ENCODE measurements at regions not wholly inside any gene's neighbourhood (a gene's known extent, or its start where the extent isn't known, plus 50 kb on each side); places are given as distances from the start of the nearest gene placed in this dataset.

DNA sequence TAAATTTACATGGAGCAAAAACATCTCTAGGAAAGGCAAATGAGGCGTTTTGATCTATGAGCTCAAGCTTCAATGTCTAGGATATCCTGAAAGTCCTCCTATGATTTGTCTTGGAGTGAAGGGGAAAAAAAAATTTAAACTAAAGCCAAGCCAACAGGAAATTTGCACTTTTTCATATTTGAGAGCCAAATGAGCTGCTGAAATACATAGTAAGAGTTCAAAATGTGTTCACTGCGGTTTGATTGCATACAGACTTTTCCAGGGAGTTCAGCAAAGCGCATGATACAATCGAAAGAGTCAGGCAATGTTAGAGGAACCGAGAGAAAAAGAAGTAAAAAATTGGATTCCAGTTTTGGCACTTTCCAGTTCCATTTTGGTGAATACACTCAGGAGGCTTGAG lies 633.4 kb upstream of the MGMT start:
- DNase-seq: no peak

DNA sequence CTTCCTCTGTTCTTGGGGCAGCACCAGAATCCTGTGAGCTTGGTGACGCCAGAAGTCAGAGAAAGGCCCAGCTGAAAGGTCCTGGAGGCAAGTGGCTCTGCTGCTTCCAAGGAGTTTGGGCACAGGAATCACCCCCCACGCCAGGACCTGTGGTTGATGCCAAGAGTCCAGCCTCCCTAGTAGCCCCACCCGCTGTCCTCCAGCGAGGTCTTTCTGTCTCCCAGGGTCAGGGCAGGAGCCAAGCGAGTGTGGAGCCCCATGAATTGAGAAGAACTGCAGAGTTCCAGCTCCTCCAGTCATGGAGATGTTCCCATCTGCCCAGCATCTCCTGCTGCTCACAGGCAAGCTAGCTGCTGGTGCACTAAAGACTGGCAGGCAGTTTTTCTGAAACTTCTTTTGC lies 631.7 kb upstream of the MGMT start:
- DNase-seq: no peak

DNA sequence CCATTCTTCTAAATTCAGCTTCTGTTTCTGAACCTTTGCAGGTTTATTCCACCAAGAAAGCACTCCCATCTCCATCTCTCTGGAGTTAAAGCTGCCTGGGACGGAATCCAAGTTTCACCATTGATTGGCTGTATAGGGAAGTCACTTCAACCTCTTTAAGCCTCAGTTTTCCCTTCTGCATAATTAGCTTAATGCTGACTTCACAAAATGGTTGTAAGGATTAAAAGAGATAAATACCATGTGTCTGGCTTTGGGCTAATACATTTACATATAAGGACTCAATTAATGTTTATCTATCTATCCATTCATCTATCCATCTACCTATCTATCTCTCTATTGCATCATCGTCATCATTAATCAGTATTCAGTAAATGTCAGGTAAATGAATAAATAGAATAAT lies 629.6 kb upstream of the MGMT start:
- no peak for DNase-seq

DNA sequence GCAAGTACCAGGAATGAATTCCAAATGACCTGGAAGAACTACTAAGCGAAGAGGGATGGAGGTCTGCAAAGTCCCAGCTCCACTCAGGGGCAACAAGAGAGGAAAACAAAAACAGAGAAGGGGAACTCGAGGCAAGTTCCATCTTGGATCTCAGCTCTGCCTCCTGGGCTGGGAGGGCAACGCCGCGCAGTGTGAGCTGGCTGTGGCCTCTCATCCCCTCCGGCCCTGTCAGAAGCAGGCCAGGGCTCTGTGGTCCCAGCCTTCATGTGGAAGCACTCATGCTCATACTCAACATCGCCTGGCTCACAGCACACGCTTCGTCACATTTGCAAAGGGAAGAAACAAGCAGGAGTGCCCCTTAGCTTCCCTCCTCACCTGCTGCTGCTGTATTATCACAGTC lies 627.9 kb upstream of the MGMT start:
- no peak for DNase-seq

DNA sequence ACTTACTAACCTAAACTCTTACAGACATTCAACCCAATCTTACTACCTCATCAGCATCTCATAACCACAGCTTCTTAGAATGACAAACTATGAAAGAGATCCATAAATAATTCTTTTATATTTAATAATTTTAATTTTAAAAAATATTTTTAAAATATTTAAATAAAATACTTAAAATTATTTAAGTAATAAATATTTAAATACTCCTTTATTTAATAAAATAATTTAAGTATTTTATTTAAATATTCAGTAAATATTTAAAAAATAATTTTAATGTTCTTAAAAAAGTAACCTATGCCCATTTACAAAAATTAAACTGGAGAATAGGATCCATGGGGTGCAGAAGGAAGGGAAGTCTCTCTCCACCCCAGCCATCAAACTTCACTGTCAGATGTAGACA lies 627.3 kb upstream of the MGMT start:
- DNase-seq: no peak

GRCh38 chr10:128843972-128844371 lies 623.1 kb upstream of the MGMT start:
- DNase-seq: no peak

- DNase-seq: no peak
Measured at GRCh38 chr10:128846927-128847326, 620.1 kb upstream of the MGMT start.

DNA sequence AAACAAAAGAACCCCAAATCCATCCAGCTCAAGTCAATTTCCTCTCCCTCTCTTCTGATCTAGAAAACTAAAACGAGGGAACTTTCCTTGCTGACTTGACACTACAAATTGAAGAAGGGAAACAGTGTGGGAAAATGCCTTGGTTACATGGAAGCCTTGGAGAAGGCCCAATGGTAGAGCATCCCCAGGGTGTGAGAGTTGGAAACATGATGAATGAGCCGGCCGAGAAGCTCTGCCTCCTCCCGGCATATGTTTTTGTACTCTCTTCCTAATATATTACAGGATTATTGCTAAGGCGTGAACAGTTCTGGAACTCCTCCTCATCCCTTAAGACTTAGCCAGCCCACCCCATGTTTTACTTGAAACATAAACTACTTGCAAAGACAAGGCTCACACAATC lies 618.2 kb upstream of the MGMT start:
- DNase-seq: no peak

- DNase-seq: no peak
Measured at GRCh38 chr10:128850647-128851046, 616.4 kb upstream of the MGMT start.

DNA sequence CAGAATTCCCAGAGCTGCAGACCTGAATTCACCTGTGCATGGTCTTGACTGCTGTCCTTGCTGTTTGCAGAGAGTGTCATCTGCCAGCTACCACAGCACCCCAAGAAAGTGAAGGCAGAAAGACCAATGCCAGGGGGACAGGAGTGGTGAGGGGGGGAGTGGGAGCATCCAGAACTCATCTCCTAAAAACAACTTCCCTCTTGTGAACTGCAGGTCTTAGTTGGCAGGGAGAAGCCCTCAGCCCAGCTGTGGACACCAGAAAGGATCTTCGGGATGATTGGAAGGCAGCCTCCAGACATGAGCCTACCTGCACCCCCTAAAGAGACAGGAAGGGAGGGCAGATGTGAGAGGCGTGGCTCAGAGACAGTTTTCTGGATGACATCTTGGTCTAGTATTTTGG lies 615.8 kb upstream of the MGMT start:
- no peak for DNase-seq

DNA sequence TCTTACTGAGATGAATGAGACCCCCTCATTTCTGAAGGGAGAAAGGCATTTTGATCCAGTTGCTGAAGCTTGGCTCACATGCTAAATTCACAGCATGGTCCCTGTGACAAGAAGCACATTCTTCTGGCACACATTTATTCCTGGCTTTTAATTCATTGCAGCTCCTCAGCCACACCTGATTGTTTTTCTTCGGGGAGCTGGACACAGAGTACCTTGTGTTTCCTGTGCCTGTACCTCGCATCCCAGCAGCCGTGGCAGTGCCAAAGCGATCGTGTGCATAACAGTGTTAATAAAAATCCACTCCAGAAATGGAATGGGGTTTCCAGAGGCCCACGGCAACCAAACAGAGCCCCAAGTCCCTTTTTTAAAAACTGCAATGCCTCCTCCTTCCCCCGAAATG lies 615.3 kb upstream of the MGMT start:
- DNase-seq: no peak

- no peak for DNase-seq
Measured at GRCh38 chr10:128852449-128852848, 614.6 kb upstream of the MGMT start.

DNA sequence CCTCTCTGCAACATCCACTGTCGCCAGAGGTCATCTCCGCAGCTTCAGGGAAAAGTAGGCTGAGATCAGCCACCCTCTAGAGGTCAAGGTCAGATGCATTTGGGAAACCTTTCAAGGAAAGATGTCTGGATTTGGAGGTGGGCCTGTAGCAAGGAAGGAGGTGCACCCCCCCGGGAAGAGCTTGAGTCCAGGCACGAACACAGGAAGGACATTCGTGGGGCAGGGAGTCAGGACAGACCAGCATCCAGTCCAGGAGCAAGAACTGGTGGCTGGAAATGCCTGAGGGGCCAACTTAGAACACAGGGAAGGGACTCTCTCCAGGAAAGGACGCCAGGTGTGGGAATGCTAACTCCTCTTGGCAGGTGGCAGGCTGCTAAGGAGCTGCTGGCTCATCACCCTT lies 614.1 kb upstream of the MGMT start:
- no peak for DNase-seq

DNA sequence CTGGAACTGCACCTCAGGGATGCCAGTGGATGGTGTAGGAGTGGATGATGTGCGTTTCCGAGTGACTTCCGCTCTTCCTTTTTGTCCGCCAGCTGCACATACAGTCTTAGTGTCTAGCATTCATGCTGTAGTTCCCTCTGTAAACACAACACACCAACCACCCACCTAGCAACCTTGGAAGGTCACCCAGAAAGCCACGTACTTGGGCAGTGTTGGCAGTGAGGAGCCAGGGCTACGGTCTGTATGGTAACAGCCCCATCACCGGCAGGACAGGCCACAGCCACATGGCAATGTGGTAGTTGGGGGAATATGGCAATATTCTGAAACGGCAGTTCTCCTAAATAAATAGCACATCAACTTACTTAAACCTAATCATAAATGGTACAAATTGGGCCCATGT lies 613.5 kb upstream of the MGMT start:
- no peak for DNase-seq

GRCh38 chr10:128854204-128854603 lies 612.8 kb upstream of the MGMT start:
- no peak for DNase-seq

DNA sequence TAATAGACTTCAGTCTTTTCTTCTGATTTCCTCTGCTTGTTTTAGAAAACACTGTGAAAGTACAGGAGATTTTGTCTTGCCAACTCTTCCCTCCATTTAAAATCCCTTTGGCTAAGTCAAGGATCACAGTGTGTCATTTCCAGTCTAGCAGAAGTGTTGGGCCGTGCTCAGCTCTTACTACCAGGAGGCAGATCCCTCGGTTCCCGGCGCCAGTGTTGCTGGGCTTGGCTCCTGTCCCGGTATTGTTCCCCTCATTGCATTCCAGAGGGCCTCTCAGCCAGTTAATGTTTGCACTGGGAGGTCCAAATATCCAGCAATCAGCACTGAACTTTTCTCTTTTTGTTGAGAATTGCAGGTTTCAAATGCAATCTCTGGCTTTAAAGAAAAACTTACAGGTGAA lies 612.1 kb upstream of the MGMT start:
- no peak for DNase-seq

DNA sequence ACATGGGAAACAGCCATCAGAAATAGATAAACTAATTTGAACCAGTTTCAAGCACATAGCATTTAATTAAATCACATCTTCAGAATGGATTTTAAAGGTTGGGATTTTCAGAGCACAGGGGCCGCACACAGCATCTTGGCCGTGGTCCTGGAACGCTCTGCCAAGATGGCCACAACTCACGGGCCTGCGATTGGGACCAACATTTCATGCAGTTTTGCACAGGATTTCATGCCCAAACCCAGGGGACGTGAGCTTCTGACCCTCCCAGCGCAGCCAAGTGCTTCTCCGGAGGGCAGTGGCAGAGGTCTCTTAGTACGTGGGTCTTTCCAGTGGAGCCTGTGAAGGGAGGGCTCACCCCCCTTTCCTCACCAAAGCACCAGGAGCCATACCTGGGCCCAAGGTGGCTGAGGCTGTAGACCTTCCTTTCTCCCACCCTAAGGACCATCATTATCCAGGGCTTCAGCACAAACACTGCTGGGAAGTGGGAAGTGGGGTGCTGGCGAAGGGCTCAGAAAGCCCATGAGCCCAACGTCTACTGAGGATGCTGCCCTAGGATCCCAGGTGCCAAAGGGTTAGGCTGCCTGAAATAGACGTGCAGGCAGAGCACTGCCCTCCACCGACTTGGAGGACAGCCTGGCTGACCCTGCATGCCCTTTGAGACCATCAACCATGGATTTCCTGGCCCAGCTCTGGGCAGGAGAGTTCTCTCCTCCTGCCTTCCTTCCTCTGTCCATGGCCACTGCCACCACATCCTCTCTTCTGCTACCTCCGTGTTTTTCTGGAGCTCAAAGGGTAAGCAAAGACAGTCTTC lies 611.2 kb upstream of the MGMT start:
- no peak for DNase-seq

DNA sequence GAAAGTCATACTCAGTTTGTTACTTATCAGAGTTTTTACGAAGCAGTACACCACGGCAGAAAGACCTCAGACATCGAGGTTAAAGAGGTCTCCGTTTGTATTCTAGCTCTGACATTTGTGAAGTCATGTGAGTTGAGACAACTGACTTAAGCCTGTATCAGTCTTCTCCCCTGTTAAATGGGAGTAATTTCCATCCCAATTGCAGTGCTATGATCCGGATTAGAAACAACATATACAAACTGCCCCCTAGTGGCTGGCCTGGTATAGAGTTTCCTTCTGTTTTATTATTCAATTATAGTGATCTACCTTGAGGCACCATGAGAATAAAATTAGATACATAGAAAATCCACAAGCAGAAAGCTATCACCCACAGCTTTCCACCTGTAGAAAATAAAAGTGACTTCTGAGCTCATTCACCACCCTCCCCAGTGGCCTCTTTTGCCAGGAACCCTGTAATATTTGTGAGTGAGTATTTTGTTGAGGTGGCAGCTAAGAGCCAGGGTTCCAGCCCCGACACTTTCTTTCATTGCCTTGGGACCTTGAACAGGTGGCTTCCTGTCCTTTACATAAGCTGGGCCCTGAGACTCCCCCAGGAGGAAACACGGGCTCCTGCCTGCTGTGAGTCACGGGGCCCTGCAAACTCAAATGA lies 607.2 kb upstream of the MGMT start:
- no peak for DNase-seq

- DNase-seq: no peak
Measured at GRCh38 chr10:128860574-128860973, 606.5 kb upstream of the MGMT start.

GRCh38 chr10:128861018-128861901 lies 605.8 kb upstream of the MGMT start:
- DNase-seq: no peak

GRCh38 chr10:128863411-128863810 lies 603.6 kb upstream of the MGMT start:
- no peak for DNase-seq

DNA sequence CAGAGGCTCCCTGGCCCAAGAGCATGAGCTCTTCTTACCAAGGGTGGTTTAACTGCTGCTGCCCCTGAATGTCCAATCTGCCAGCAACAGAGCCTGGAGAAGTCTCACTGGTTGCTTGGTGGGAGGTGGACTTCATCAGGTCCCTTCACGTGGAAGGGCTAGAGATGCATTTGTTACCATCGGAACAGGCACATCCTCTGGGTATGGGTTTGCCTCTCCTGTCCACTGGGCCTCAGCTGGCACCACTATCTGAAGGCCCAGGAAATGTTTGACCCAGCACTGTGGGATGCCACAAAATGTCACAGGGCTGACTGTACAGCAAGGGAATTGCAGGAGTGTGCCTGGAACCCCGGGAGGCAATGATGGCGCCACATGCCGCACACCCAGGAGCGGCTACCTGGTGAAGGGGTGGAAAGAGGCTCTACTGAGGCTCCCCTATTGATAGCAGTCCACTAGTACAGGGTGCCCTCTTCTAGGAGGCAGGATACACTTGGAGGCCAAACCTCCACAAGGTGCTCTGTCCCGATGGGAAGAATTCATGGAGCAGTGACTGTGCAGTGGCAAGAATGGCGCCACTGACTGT lies 603.1 kb upstream of the MGMT start:
- DNase-seq: no peak

DNA sequence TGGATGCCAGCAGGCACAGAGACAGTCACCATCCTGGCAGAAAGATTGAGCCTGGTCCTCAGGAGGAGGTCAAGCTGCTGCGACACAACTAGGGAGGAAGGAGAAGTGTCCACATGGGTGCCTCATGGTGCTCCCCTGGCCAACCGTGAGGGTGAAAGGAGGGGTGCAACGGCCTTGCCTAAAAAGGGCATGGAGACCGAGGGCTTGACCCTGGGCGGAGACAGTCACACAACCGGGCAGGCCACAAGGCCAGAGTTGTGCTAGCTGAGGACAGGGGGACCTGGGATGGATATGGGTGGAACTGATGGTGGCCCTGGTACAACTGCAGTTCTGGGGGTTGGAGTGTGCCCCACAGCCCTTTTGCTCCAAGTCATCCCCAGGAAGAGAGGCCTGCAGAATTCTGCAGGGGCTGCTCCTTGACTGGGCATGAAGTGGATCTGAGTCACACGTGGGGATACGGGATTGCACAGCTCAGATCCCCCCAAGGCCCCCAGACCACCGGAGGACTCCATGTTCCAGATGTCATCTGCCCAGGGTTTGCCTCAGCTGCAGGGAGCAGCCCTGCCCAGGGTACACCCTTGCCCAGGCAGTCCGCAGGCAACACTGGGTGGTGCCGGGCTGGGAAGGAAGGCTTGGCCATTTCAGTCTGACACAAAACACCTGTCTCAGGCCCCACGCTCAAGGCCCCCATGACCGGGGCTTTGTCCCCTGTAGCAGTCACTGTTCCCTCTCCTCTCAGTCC lies 602.3 kb upstream of the MGMT start:
- DNase-seq: no peak
